ENCODE measurements at regions not wholly inside any gene's neighbourhood (a gene's known extent, or its start where the extent isn't known, plus 50 kb on each side); places are given as distances from the start of the nearest gene placed in this dataset.

GRCh38 chr2:219911541-219911940, 284.1 kb downstream of the SLC4A3 start:
- H3K27me3 Mint-ChIP-seq = peaks cover 0 to 4% (median 0%) of the 10 kb centered on the region in 3 donors
- H3K9me3 Mint-ChIP-seq = peaks cover 0 to 5% (median 3%) of the 10 kb centered on the region in 7 donors
- H3K27ac Mint-ChIP-seq = no peak overlapping the region
- no peak overlapping the region for H3K4me3 Mint-ChIP-seq
- H3K36me3 Mint-ChIP-seq = no peaks in the 10 kb centered on the region
- DNase-seq (no peak), ATAC-seq (ENCODE audit: low read depth in 2 of 2) (no peak)
- no peaks in the 10 kb centered on the region for H3K4me1 Mint-ChIP-seq

- no peak for ATAC-seq (ENCODE audit: low read depth in 2 of 2)
- Mint-ChIP-seq H3K4me3 (no peak overlapping the region), H3K4me1 (no peaks in the 10 kb centered on the region), H3K36me3 (no peaks in the 10 kb centered on the region), H3K27ac (no peak overlapping the region), H3K27me3 (peaks cover 0 to 5% (median 0%) of the 10 kb centered on the region in 3 donors), H3K9me3 (peaks cover 0 to 6% (median 3%) of the 10 kb centered on the region in 7 donors)
- no peak for DNase-seq
Measured at GRCh38 chr2:219912491-219912921, 285.1 kb downstream of the SLC4A3 start.

- Mint-ChIP-seq H3K9me3 (peaks cover 0 to 7% (median 3%) of the 10 kb centered on the region in 7 donors), H3K27me3 (peaks cover 0 to 5% (median 0%) of the 10 kb centered on the region in 3 donors), H3K36me3 (no peaks in the 10 kb centered on the region), H3K4me1 (no peaks in the 10 kb centered on the region), H3K4me3 (no peak overlapping the region), H3K27ac (no peak overlapping the region)
- DNase-seq (no peak), ATAC-seq (ENCODE audit: low read depth in 2 of 2) (no peak)
Measured at GRCh38 chr2:219914577-219914976, 287.1 kb downstream of the SLC4A3 start.

- Mint-ChIP-seq H3K4me1 (no peaks in the 10 kb centered on the region), H3K9me3 (peaks cover 0 to 7% (median 4%) of the 10 kb centered on the region in 7 donors), H3K27me3 (peaks cover 0 to 5% (median 0%) of the 10 kb centered on the region in 3 donors), H3K27ac (no peak overlapping the region), H3K4me3 (no peak overlapping the region), H3K36me3 (no peaks in the 10 kb centered on the region)
- ATAC-seq (ENCODE audit: low read depth in 2 of 2) = no peak
- DNase-seq = no peak
Measured at GRCh38 chr2:219916281-219916680, 288.9 kb downstream of the SLC4A3 start.

- Mint-ChIP-seq H3K27ac (no peak overlapping the region), H3K4me3 (no peak overlapping the region), H3K4me1 (no peaks in the 10 kb centered on the region), H3K27me3 (peaks cover 0 to 5% (median 0%) of the 10 kb centered on the region in 3 donors), H3K36me3 (no peaks in the 10 kb centered on the region), H3K9me3 (peaks cover 0 to 7% (median 4%) of the 10 kb centered on the region in 7 donors)
- ATAC-seq (ENCODE audit: low read depth in 2 of 2) (no peak), DNase-seq (no peak)
Measured at GRCh38 chr2:219916726-219917440, 289.5 kb downstream of the SLC4A3 start.

GRCh38 chr2:219918254-219918653, 290.8 kb downstream of the SLC4A3 start:
- peaks cover 0 to 10% (median 4%) of the 10 kb centered on the region in 7 donors for H3K9me3 Mint-ChIP-seq
- ATAC-seq (ENCODE audit: low read depth in 2 of 2) (no peak), DNase-seq (no peak)
- peak overlapping the region in 1 of 8 donors; percentile 63 for H3K4me3 Mint-ChIP-seq
- peaks cover 0 to 5% (median 0%) of the 10 kb centered on the region in 3 donors for H3K27me3 Mint-ChIP-seq
- H3K27ac Mint-ChIP-seq = no peak overlapping the region
- H3K4me1 Mint-ChIP-seq = no peaks in the 10 kb centered on the region
- H3K36me3 Mint-ChIP-seq = no peaks in the 10 kb centered on the region

GRCh38 chr2:219918944-219919343, 291.5 kb downstream of the SLC4A3 start:
- H3K9me3 Mint-ChIP-seq = peaks cover 0 to 8% (median 4%) of the 10 kb centered on the region in 7 donors
- no peak for DNase-seq
- H3K36me3 Mint-ChIP-seq = no peaks in the 10 kb centered on the region
- no peak for ATAC-seq (ENCODE audit: low read depth in 2 of 2)
- no peak overlapping the region for H3K27ac Mint-ChIP-seq
- no peaks in the 10 kb centered on the region for H3K4me1 Mint-ChIP-seq
- no peak overlapping the region for H3K4me3 Mint-ChIP-seq
- H3K27me3 Mint-ChIP-seq = peaks cover 0 to 5% (median 0%) of the 10 kb centered on the region in 3 donors

- H3K9me3 Mint-ChIP-seq = peaks cover 0 to 7% (median 4%) of the 10 kb centered on the region in 7 donors
- no peak overlapping the region for H3K27ac Mint-ChIP-seq
- H3K36me3 Mint-ChIP-seq = no peaks in the 10 kb centered on the region
- H3K27me3 Mint-ChIP-seq = peaks cover 0 to 5% (median 0%) of the 10 kb centered on the region in 3 donors
- no peak for ATAC-seq (ENCODE audit: low read depth in 2 of 2)
- no peaks in the 10 kb centered on the region for H3K4me1 Mint-ChIP-seq
- no peak for DNase-seq
- H3K4me3 Mint-ChIP-seq = no peak overlapping the region
Measured at GRCh38 chr2:219919506-219919905, 292.1 kb downstream of the SLC4A3 start.

GRCh38 chr2:219929835-219930234, 302.4 kb downstream of the SLC4A3 start:
- DNase-seq (no peak), ATAC-seq (ENCODE audit: low read depth in 2 of 2) (no peak)
- Mint-ChIP-seq H3K36me3 (no peaks in the 10 kb centered on the region), H3K27me3 (peaks cover 4 to 18% (median 6%) of the 10 kb centered on the region in 3 donors), H3K4me1 (no peaks in the 10 kb centered on the region), H3K27ac (no peak overlapping the region), H3K4me3 (no peak overlapping the region), H3K9me3 (peaks cover 0 to 5% (median 4%) of the 10 kb centered on the region in 7 donors)

GRCh38 chr2:219939647-219940046, 312.2 kb downstream of the SLC4A3 start:
- H3K36me3 Mint-ChIP-seq = no peaks in the 10 kb centered on the region
- H3K4me1 Mint-ChIP-seq = no peaks in the 10 kb centered on the region
- H3K9me3 Mint-ChIP-seq = peaks cover 0 to 13% (median 0%) of the 10 kb centered on the region in 7 donors
- DNase-seq = no peak
- H3K27me3 Mint-ChIP-seq = no peaks in the 10 kb centered on the region
- no peak overlapping the region for H3K4me3 Mint-ChIP-seq
- H3K27ac Mint-ChIP-seq = peak overlapping the region in 1 of 6 donors; percentile 38
- no peak for ATAC-seq (ENCODE audit: low read depth in 2 of 2)

- no peaks in the 10 kb centered on the region for H3K36me3 Mint-ChIP-seq
- DNase-seq (no peak), ATAC-seq (ENCODE audit: low read depth in 2 of 2) (no peak)
- H3K4me3 Mint-ChIP-seq = no peak overlapping the region
- H3K27ac Mint-ChIP-seq = no peak overlapping the region
- peaks cover 0 to 8% (median 0%) of the 10 kb centered on the region in 3 donors for H3K27me3 Mint-ChIP-seq
- H3K4me1 Mint-ChIP-seq = no peaks in the 10 kb centered on the region
- peaks cover 0 to 4% (median 0%) of the 10 kb centered on the region in 7 donors for H3K9me3 Mint-ChIP-seq
Measured at GRCh38 chr2:219944866-219945265, 317.4 kb downstream of the SLC4A3 start.

- H3K4me3 Mint-ChIP-seq = no peak overlapping the region
- no peaks in the 10 kb centered on the region for H3K4me1 Mint-ChIP-seq
- H3K27me3 Mint-ChIP-seq = peaks cover 0 to 8% (median 0%) of the 10 kb centered on the region in 3 donors
- H3K36me3 Mint-ChIP-seq = no peaks in the 10 kb centered on the region
- DNase-seq (no peak), ATAC-seq (ENCODE audit: low read depth in 2 of 2) (no peak)
- H3K27ac Mint-ChIP-seq = no peak overlapping the region
- H3K9me3 Mint-ChIP-seq = peaks cover 0 to 4% (median 0%) of the 10 kb centered on the region in 7 donors
Measured at GRCh38 chr2:219946021-219946420, 318.6 kb downstream of the SLC4A3 start.

GRCh38 chr2:219946529-219946928, 319.1 kb downstream of the SLC4A3 start:
- H3K4me1 Mint-ChIP-seq = no peaks in the 10 kb centered on the region
- ATAC-seq (ENCODE audit: low read depth in 2 of 2) (no peak), DNase-seq (no peak)
- H3K27me3 Mint-ChIP-seq = peaks cover 0 to 8% (median 0%) of the 10 kb centered on the region in 3 donors
- peaks cover 0 to 4% (median 0%) of the 10 kb centered on the region in 7 donors for H3K9me3 Mint-ChIP-seq
- H3K27ac Mint-ChIP-seq = no peak overlapping the region
- H3K4me3 Mint-ChIP-seq = no peak overlapping the region
- H3K36me3 Mint-ChIP-seq = no peaks in the 10 kb centered on the region

GRCh38 chr2:219947575-219947974, 320.1 kb downstream of the SLC4A3 start:
- H3K27me3 Mint-ChIP-seq = peaks cover 0 to 8% (median 0%) of the 10 kb centered on the region in 3 donors
- ATAC-seq (ENCODE audit: low read depth in 2 of 2) (no peak), DNase-seq (no peak)
- H3K4me1 Mint-ChIP-seq = no peaks in the 10 kb centered on the region
- peaks cover 0 to 4% (median 0%) of the 10 kb centered on the region in 7 donors for H3K9me3 Mint-ChIP-seq
- no peaks in the 10 kb centered on the region for H3K36me3 Mint-ChIP-seq
- H3K27ac Mint-ChIP-seq = no peak overlapping the region
- H3K4me3 Mint-ChIP-seq = peak overlapping the region in 1 of 8 donors; percentile 7

All from naive B cell (primary cell).